GM12864 (cell line): ENCODE measurements at regions not wholly inside any gene's neighbourhood (a gene's known extent, or its start where the extent isn't known, plus 50 kb on each side); places are given as distances from the start of the nearest gene placed in this dataset.

Source experiments
- DNase-seq: peaks from one replicate; pipeline ENCODE4 v3.0.0-alpha.2; 2011; ENCODE audit warnings: low read depth
- H3K4me3 ChIP-seq: 2 replicates; pipeline ENCODE4 v1.5.1; 2011; ENCODE audit warnings: mild to moderate bottlenecking, low read depth, low read length, control low read depth
- CTCF ChIP-seq: IDR thresholded peaks from 2 replicates; pipeline ENCODE4 v1.5.1; 2011; ENCODE audit warnings: low read depth, mild to moderate bottlenecking, moderate library complexity, low read length, control low read depth, inconsistent platforms; ENCODE audit errors: missing control alignments

GRCh38 chr6:137725949-137726348, 141.1 kb upstream of the TNFAIP3 start:
- DNase-seq: no peak
- no peak overlapping the region for H3K4me3 ChIP-seq
- no peak for TF ChIP-seq CTCF

GRCh38 chr6:137726582-137726981, 140.5 kb upstream of the TNFAIP3 start:
- no peak overlapping the region for H3K4me3 ChIP-seq
- DNase-seq: no peak
- TF ChIP-seq CTCF: no peak

GRCh38 chr6:137727216-137727765, 139.8 kb upstream of the TNFAIP3 start:
- H3K4me3 ChIP-seq: no peak overlapping the region
- no peak for TF ChIP-seq CTCF
- no peak for DNase-seq

- no peak overlapping the region for H3K4me3 ChIP-seq
- DNase-seq: no peak
- TF ChIP-seq CTCF: no peak
These were observed 138.4 kb upstream of the TNFAIP3 start for GRCh38 chr6:137728386-137729349.

GRCh38 chr6:137729866-137730629, 137.0 kb upstream of the TNFAIP3 start:
- no peak for DNase-seq
- no peak overlapping the region for H3K4me3 ChIP-seq
- TF ChIP-seq CTCF: no peak

GRCh38 chr6:137731600-137731959, 135.5 kb upstream of the TNFAIP3 start:
- H3K4me3 ChIP-seq: no peak overlapping the region
- DNase-seq: no peak
- no peak for TF ChIP-seq CTCF
